Neural progenitor cell (in vitro differentiated cells): ENCODE measurements at regions not wholly inside any gene's neighbourhood (a gene's known extent, or its start where the extent isn't known, plus 50 kb on each side); places are given as distances from the start of the nearest gene placed in this dataset.

Experiments
- DNase-seq: peaks from one replicate; pipeline ENCODE4 v3.0.0-alpha.2; 2016; ENCODE audit warnings: low spot score
- H2AFZ ChIP-seq: fragments of 200-600 bp; sonication (generic); replicated peaks from 2 replicates; pipeline ENCODE4 v1.6.1; 2016; ENCODE audit warnings: antibody characterized with exemption
- H3F3A ChIP-seq: fragments of 200-600 bp; sonication (generic); 2 replicates; pipeline ENCODE4 v1.6.1; 2016; ENCODE audit warnings: antibody characterized with exemption, low read depth
- H3K27ac ChIP-seq: fragments of 200-600 bp; sonication (generic); 2 replicates; pipeline ENCODE4 v1.5.1; 2016; ENCODE audit warnings: mild to moderate bottlenecking
- H3K27me3 ChIP-seq: fragments of 200-600 bp; sonication (generic); 2 replicates; pipeline ENCODE4 v1.6.1; 2016; ENCODE audit warnings: mild to moderate bottlenecking, moderate library complexity
- H3K36me3 ChIP-seq: fragments of 200-600 bp; sonication (generic); 2 replicates; pipeline ENCODE4 v1.5.1; 2016
- H3K4me1 ChIP-seq: fragments of 200-600 bp; sonication (generic); 2 replicates; pipeline ENCODE4 v1.6.1; 2016; ENCODE audit warnings: mixed run types
- H3K4me2 ChIP-seq: fragments of 200-600 bp; sonication (generic); 2 replicates; pipeline ENCODE4 v1.6.1; 2016
- H3K4me3 ChIP-seq: fragments of 200-600 bp; sonication (generic); 2 replicates; pipeline ENCODE4 v1.5.1; 2016
- H3K79me2 ChIP-seq: fragments of 200-600 bp; sonication (generic); 2 replicates; pipeline ENCODE4 v1.6.1; 2016; ENCODE audit warnings: low read depth
- H3K9ac ChIP-seq: fragments of 200-600 bp; sonication (generic); 2 replicates; pipeline ENCODE4 v1.6.1; 2016
- H3K9me3 ChIP-seq: fragments of 200-600 bp; sonication (generic); 2 replicates; pipeline ENCODE4 v1.5.1; 2016; ENCODE audit warnings: low read depth
- H4K20me1 ChIP-seq: fragments of 200-600 bp; sonication (generic); 2 replicates; pipeline ENCODE4 v1.6.1; 2016; ENCODE audit warnings: low read depth
- H3K27ac Mint-ChIP-seq: 3 replicates; pipeline ENCODE4 v1.8.0; 2021; ENCODE audit warnings: mixed read lengths
- H3K27me3 Mint-ChIP-seq: 2 replicates; pipeline ENCODE4 v1.8.0; 2022; ENCODE audit warnings: low read depth, mild to moderate bottlenecking, inconsistent platforms, moderate library complexity, mixed read lengths; ENCODE audit not compliant: insufficient read depth
- H3K36me3 Mint-ChIP-seq: 3 replicates; pipeline ENCODE4 v1.8.0; 2021; ENCODE audit warnings: mixed read lengths
- H3K4me1 Mint-ChIP-seq: 3 replicates; pipeline ENCODE4 v1.8.0; 2021; ENCODE audit warnings: mixed read lengths
- H3K4me3 Mint-ChIP-seq: 3 replicates; pipeline ENCODE4 v1.8.0; 2021; ENCODE audit warnings: mild to moderate bottlenecking, moderate library complexity, mixed read lengths
- H3K9me3 Mint-ChIP-seq: 3 replicates; pipeline ENCODE4 v1.8.0; 2020; ENCODE audit warnings: mixed read lengths
- EZH2 ChIP-seq: fragments of 200-600 bp; sonication (generic); IDR thresholded peaks from 2 replicates; pipeline ENCODE4 v1.6.1; 2017; ENCODE audit warnings: antibody characterized with exemption, mild to moderate bottlenecking, moderate library complexity
- EZH2phosphoT487 ChIP-seq: fragments of 200-600 bp; sonication (generic); IDR thresholded peaks from 2 replicates; pipeline ENCODE4 v1.6.1; 2017; ENCODE audit warnings: antibody characterized with exemption
- TF ChIP-seq, protein P1 (sequence below): fragments of 200-600 bp; sonication (generic); IDR thresholded peaks from 2 replicates; pipeline ENCODE4 v1.5.1; 2017; ENCODE audit warnings: antibody characterized with exemption, mild to moderate bottlenecking

DNA sequence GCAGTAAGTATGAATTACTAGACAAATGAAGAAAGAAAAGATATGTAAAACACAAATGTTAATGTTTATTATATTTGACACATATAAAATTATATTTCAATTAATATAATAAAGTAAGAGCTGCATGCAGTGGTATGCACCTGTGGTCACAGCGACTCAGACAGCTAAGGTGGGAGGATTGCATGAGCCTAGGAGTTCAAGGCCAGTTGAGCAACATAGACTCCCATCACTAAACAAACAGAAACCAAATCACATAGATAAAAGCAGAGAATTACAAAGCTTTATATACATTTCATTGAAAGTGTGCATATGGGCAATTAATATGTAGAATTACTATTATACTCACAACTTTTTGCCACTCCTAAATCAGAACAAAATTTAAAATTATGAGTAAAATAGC lies 70.0 kb upstream of the HTATIP2 start:
- H3K4me2 ChIP-seq: no peak overlapping the region
- no peaks in the 10 kb centered on the region for H3K4me1 Mint-ChIP-seq
- H2AFZ ChIP-seq: no peak overlapping the region
- no peaks in the 10 kb centered on the region for H3K36me3 ChIP-seq
- no peak overlapping the region for H3K9ac ChIP-seq
- H3K36me3 Mint-ChIP-seq: no peaks in the 10 kb centered on the region
- H3K4me1 ChIP-seq: peaks cover 38% of the 10 kb centered on the region
- no peaks in the 10 kb centered on the region for H4K20me1 ChIP-seq
- no peak for DNase-seq
- H3K27me3 Mint-ChIP-seq: peaks cover 7% of the 10 kb centered on the region
- TF ChIP-seq EZH2: no peak
- TF ChIP-seq, protein P1, sequence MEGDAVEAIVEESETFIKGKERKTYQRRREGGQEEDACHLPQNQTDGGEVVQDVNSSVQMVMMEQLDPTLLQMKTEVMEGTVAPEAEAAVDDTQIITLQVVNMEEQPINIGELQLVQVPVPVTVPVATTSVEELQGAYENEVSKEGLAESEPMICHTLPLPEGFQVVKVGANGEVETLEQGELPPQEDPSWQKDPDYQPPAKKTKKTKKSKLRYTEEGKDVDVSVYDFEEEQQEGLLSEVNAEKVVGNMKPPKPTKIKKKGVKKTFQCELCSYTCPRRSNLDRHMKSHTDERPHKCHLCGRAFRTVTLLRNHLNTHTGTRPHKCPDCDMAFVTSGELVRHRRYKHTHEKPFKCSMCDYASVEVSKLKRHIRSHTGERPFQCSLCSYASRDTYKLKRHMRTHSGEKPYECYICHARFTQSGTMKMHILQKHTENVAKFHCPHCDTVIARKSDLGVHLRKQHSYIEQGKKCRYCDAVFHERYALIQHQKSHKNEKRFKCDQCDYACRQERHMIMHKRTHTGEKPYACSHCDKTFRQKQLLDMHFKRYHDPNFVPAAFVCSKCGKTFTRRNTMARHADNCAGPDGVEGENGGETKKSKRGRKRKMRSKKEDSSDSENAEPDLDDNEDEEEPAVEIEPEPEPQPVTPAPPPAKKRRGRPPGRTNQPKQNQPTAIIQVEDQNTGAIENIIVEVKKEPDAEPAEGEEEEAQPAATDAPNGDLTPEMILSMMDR: no peak
- no peak for TF ChIP-seq EZH2phosphoT487
- no peak overlapping the region for H3K27ac ChIP-seq
- no peak overlapping the region for H3K4me3 Mint-ChIP-seq
- H3K27me3 ChIP-seq: no peaks in the 10 kb centered on the region
- no peaks in the 10 kb centered on the region for H3K9me3 Mint-ChIP-seq
- no peak overlapping the region for H3K4me3 ChIP-seq
- no peaks in the 10 kb centered on the region for H3K79me2 ChIP-seq
- H3K9me3 ChIP-seq: no peaks in the 10 kb centered on the region
- H3F3A ChIP-seq: peaks cover 35% of the 10 kb centered on the region
- no peak overlapping the region for H3K27ac Mint-ChIP-seq

- H3K9me3 Mint-ChIP-seq: peaks cover 8% of the 10 kb centered on the region
- H3K4me3 Mint-ChIP-seq: no peak overlapping the region
- Histone ChIP-seq H3K4me2 (peak overlapping the region; percentile 45), H3F3A (peaks cover 41% of the 10 kb centered on the region), H3K79me2 (no peaks in the 10 kb centered on the region), H3K4me3 (peak overlapping the region; percentile 0), H2AFZ (no peak overlapping the region), H3K27ac (peak overlapping the region; percentile 68), H4K20me1 (no peaks in the 10 kb centered on the region), H3K9ac (no peak overlapping the region), H3K27me3 (no peaks in the 10 kb centered on the region), H3K36me3 (no peaks in the 10 kb centered on the region), H3K9me3 (no peaks in the 10 kb centered on the region), H3K4me1 (peaks cover 61% of the 10 kb centered on the region)
- H3K27me3 Mint-ChIP-seq: peaks cover 11% of the 10 kb centered on the region
- H3K4me1 Mint-ChIP-seq: no peaks in the 10 kb centered on the region
- H3K36me3 Mint-ChIP-seq: no peaks in the 10 kb centered on the region
- peak; percentile 43 for DNase-seq
- no peak overlapping the region for H3K27ac Mint-ChIP-seq
- TF ChIP-seq EZH2 (no peak), EZH2phosphoT487 (peak; percentile 98)
Measured at GRCh38 chr11:20289732-20290131, 73.8 kb upstream of the HTATIP2 start.

GRCh38 chr11:20283475-20283874 lies 80.0 kb upstream of the HTATIP2 start:
- no peak for DNase-seq
- Mint-ChIP-seq H3K4me3 (no peak overlapping the region), H3K4me1 (peaks cover 9% of the 10 kb centered on the region), H3K27me3 (peaks cover 21% of the 10 kb centered on the region), H3K36me3 (peaks cover 2% of the 10 kb centered on the region), H3K9me3 (peaks cover 20% of the 10 kb centered on the region), H3K27ac (no peak overlapping the region)
- Histone ChIP-seq H3K36me3 (no peaks in the 10 kb centered on the region), H3K79me2 (no peaks in the 10 kb centered on the region), H3K9me3 (no peaks in the 10 kb centered on the region), H3K27me3 (no peaks in the 10 kb centered on the region), H3F3A (peaks cover 13% of the 10 kb centered on the region), H3K27ac (no peak overlapping the region), H3K4me2 (no peak overlapping the region), H2AFZ (no peak overlapping the region), H3K9ac (no peak overlapping the region), H4K20me1 (no peaks in the 10 kb centered on the region), H3K4me1 (peaks cover 34% of the 10 kb centered on the region), H3K4me3 (no peak overlapping the region)
- no peak for TF ChIP-seq EZH2

- Histone ChIP-seq H3K4me3 (no peak overlapping the region), H2AFZ (no peak overlapping the region), H3K27ac (peak overlapping the region; percentile 2), H3K27me3 (no peaks in the 10 kb centered on the region), H3K4me1 (peaks cover 59% of the 10 kb centered on the region), H3K4me2 (peak overlapping the region; percentile 66), H3F3A (peaks cover 55% of the 10 kb centered on the region), H3K9me3 (no peaks in the 10 kb centered on the region), H3K79me2 (no peaks in the 10 kb centered on the region), H4K20me1 (no peaks in the 10 kb centered on the region), H3K36me3 (no peaks in the 10 kb centered on the region), H3K9ac (no peak overlapping the region)
- Mint-ChIP-seq H3K27me3 (peaks cover 37% of the 10 kb centered on the region), H3K36me3 (no peaks in the 10 kb centered on the region), H3K4me1 (peaks cover 56% of the 10 kb centered on the region), H3K4me3 (no peak overlapping the region), H3K9me3 (peaks cover 6% of the 10 kb centered on the region), H3K27ac (no peak overlapping the region)
- no peak for TF ChIP-seq EZH2
- no peak for TF ChIP-seq EZH2phosphoT487
- TF ChIP-seq, protein P1: no peak
- peak; percentile 51 for DNase-seq
Measured at GRCh38 chr11:20278727-20279126, 84.8 kb upstream of the HTATIP2 start.
